ENCODE measurements at regions not wholly inside any gene's neighbourhood (a gene's known extent, or its start where the extent isn't known, plus 50 kb on each side); places are given as distances from the start of the nearest gene placed in this dataset.

DNA sequence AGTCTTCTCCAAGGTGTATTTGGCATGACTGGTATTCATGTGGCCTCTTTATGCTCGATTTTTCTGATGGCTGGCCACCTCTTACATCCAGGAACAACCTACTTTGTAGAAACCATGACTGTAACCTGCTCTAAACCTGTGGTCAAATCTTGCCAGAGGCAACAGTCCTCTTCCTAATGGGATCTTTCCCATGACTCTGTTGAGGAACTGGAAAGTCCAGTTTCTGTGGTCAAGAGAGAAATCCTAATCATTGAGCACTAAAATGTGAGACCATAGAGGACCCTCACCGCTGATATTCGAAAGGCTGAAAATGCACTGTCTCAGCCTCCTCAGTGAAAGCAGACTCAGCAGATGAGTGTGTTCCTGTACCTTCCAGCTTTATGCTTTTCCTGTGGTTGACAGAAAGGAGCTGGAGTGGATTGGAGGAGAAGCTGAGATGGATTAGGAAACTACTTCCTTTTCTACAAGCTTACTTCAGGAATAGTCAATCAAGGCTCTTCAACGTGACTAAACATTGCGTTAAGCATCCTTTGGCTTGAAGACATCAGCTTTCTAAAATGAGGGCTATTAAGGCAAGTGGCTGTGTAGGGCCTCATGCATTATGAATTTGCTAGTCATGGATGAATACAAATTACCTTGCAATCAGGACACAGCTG, 69.7 kb upstream of the DAPK1 start:
- H3K4me1 ChIP-seq (ENCODE audit: control insufficient read depth, extremely low read depth, insufficient read depth, low read length) = no peaks in the 10 kb centered on the region
- no peak overlapping the region for H3K9ac ChIP-seq (ENCODE audit: control insufficient read depth, extremely low read depth, insufficient read depth, low read length)
- H3K36me3 ChIP-seq (ENCODE audit: control insufficient read depth in 2 of 2, extremely low read depth in 1 of 2, insufficient read depth in 2 of 2, low read length in 2 of 2) = no peaks in the 10 kb centered on the region
- no peaks in the 10 kb centered on the region for H3K9me1 ChIP-seq (ENCODE audit: control insufficient read depth, extremely low read depth, insufficient read depth, low read length)
- H3K27me3 ChIP-seq (ENCODE audit: control insufficient read depth, extremely low read depth, insufficient read depth, low read length) = no peaks in the 10 kb centered on the region
- H3K4me3 ChIP-seq (ENCODE audit: control insufficient read depth in 2 of 3, extremely low read depth in 1 of 3, insufficient read depth in 2 of 3, low read depth in 1 of 3, low read length in 3 of 3) = no peak overlapping the region
- no peaks in the 10 kb centered on the region for H3K9me3 ChIP-seq (ENCODE audit: control insufficient read depth, low read depth, low read length)
- no peak for DNase-seq (ENCODE audit: low read depth, low spot score)
- H3K4me2 ChIP-seq (ENCODE audit: control insufficient read depth, extremely low read depth, insufficient read depth, low read depth, low read length) = no peak overlapping the region
- FAIRE-seq = no peak
- H4K20me1 ChIP-seq (ENCODE audit: control insufficient read depth, extremely low read depth, insufficient read depth, low read length) = no peaks in the 10 kb centered on the region
- no peaks in the 10 kb centered on the region for H3K79me2 ChIP-seq (ENCODE audit: control insufficient read depth, insufficient read depth, low read length)
- H3K27ac ChIP-seq (ENCODE audit: control insufficient read depth, insufficient read depth, low read length) = no peak overlapping the region
- dilution Hi-C loops (cut with MboI; ENCODE audit: extremely low pct_ligation_motif_present, low sequenced_read_pairs) = no loop called here
- no peak overlapping the region for H2AFZ ChIP-seq (ENCODE audit: control insufficient read depth, low read length)
- TF ChIP-seq, protein P1, sequence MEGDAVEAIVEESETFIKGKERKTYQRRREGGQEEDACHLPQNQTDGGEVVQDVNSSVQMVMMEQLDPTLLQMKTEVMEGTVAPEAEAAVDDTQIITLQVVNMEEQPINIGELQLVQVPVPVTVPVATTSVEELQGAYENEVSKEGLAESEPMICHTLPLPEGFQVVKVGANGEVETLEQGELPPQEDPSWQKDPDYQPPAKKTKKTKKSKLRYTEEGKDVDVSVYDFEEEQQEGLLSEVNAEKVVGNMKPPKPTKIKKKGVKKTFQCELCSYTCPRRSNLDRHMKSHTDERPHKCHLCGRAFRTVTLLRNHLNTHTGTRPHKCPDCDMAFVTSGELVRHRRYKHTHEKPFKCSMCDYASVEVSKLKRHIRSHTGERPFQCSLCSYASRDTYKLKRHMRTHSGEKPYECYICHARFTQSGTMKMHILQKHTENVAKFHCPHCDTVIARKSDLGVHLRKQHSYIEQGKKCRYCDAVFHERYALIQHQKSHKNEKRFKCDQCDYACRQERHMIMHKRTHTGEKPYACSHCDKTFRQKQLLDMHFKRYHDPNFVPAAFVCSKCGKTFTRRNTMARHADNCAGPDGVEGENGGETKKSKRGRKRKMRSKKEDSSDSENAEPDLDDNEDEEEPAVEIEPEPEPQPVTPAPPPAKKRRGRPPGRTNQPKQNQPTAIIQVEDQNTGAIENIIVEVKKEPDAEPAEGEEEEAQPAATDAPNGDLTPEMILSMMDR (optimal IDR thresholded peaks at IDR 0.05 in 1 of 3, IDR thresholded peaks at IDR 0.05 in 1 of 3, conservative IDR thresholded peaks at IDR 0.05 in 1 of 3; ENCODE audit: extremely low read depth in 1 of 3, insufficient read depth in 2 of 3, low read length in 3 of 3) = no peak
- TF ChIP-seq EZH2 (IDR thresholded peaks at IDR 0.05; ENCODE audit: low read length) = no peak

DNA sequence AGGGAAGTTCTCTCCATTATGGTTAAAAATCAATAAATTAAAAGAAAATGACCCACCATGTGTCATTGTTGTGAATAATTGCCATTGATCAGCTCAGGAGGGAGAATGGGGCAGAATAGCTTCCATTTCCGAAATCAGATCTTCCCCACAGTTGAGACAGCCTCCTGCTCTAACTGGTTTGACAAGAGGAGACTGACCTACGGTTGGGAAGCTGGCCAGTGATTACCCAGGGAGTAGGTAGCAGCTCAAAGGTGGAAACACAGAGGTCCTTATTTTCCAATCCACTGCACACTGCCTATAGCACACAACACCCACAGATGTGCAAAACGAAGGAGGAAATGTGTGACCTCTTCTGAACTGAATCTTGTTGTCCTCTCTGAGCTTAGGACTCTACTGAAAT, 69.0 kb upstream of the DAPK1 start:
- Histone ChIP-seq H3K36me3 (ENCODE audit: control insufficient read depth in 2 of 2, extremely low read depth in 1 of 2, insufficient read depth in 2 of 2, low read length in 2 of 2) (no peaks in the 10 kb centered on the region), H3K4me1 (ENCODE audit: control insufficient read depth, extremely low read depth, insufficient read depth, low read length) (peaks cover under 1% of the 10 kb centered on the region), H3K9me3 (ENCODE audit: control insufficient read depth, low read depth, low read length) (no peaks in the 10 kb centered on the region), H3K27me3 (ENCODE audit: control insufficient read depth, extremely low read depth, insufficient read depth, low read length) (no peaks in the 10 kb centered on the region), H3K4me3 (ENCODE audit: control insufficient read depth in 2 of 3, extremely low read depth in 1 of 3, insufficient read depth in 2 of 3, low read depth in 1 of 3, low read length in 3 of 3) (no peak overlapping the region), H3K9ac (ENCODE audit: control insufficient read depth, extremely low read depth, insufficient read depth, low read length) (no peak overlapping the region), H4K20me1 (ENCODE audit: control insufficient read depth, extremely low read depth, insufficient read depth, low read length) (no peaks in the 10 kb centered on the region), H3K4me2 (ENCODE audit: control insufficient read depth, extremely low read depth, insufficient read depth, low read depth, low read length) (no peak overlapping the region), H3K9me1 (ENCODE audit: control insufficient read depth, extremely low read depth, insufficient read depth, low read length) (no peaks in the 10 kb centered on the region), H2AFZ (ENCODE audit: control insufficient read depth, low read length) (no peak overlapping the region), H3K27ac (ENCODE audit: control insufficient read depth, insufficient read depth, low read length) (no peak overlapping the region), H3K79me2 (ENCODE audit: control insufficient read depth, insufficient read depth, low read length) (no peaks in the 10 kb centered on the region)
- TF ChIP-seq, protein P1 (optimal IDR thresholded peaks at IDR 0.05 in 1 of 3, IDR thresholded peaks at IDR 0.05 in 1 of 3, conservative IDR thresholded peaks at IDR 0.05 in 1 of 3; ENCODE audit: extremely low read depth in 1 of 3, insufficient read depth in 2 of 3, low read length in 3 of 3) = no peak
- TF ChIP-seq EZH2 (IDR thresholded peaks at IDR 0.05; ENCODE audit: low read length) = no peak
- DNase-seq (ENCODE audit: low read depth, low spot score) = no peak
- no peak for FAIRE-seq
- dilution Hi-C loops (cut with MboI; ENCODE audit: extremely low pct_ligation_motif_present, low sequenced_read_pairs) = no loop called here
